Activated CD8-positive, alpha-beta memory T cell treated with anti-CD3 and anti-CD28 coated beads for 24 hours (primary cell): ENCODE measurements at regions not wholly inside any gene's neighbourhood (a gene's known extent, or its start where the extent isn't known, plus 50 kb on each side); places are given as distances from the start of the nearest gene placed in this dataset.

Source experiments
- DNase-seq: peaks from one replicate; pipeline ENCODE4 v3.0.0-alpha.2; 2020

GRCh38 chr15:60095711-60096110, 91.6 kb downstream of the FOXB1 start:
- DNase-seq: no peak

DNA sequence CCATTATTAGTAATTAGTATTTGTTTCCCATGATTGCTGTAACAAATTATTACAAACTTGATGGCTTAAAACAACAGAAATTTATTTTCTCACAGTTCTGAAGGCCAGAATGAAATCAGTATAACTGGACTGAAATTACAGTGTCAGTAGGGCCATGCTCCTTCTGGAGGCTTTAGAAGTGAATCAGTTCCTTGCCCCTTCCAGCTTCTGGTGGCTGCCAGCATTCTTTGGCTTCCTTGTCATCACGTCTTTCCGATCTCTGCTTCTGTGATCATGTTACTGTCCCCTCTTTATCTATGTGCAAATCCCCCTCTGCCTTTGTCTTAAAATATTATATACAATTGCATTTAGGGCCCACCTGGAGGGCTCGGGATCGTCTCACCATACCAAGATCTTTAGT, 92.0 kb downstream of the FOXB1 start:
- DNase-seq: no peak

DNA sequence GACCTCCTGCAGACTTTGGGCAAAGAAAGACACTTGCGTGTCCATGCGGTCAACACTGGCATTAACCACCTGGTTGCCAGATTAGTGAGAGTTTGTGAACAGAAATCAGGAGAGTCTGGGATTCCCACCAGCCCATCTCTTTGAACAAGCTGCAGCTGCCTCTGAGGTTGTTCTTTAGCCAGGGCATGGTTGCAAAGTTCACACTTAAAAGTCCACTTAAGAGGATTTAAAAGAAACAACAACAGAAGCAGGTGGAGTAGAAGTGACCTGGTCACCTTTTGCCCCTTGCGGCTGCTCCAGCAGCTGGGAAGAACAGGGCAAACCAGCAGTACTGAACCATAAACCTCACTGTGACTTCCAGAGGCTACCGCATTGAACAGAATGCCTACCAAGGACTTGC, 97.3 kb downstream of the FOXB1 start:
- DNase-seq: no peak

DNA sequence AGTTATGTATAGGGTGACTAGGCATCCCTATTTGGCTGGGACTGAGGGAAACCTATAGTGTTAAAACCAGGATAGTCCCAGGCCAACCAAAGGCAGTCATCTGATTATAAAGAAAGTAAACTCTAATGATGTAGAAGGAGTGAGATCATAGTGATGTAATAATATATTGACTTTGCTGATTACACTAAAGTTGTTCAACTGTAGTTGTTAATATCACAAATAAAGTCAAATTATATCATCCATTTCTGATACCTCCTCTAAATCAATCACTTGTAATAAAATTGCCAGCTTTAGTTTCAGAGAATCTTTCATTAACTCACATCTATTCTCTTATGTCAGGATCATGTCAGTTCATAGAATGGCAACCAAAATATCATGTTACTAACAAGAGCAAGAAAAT, 98.6 kb downstream of the FOXB1 start:
- no peak for DNase-seq

- no peak for DNase-seq
These were observed 106.8 kb downstream of the FOXB1 start for GRCh38 chr15:60110909-60111308.

- DNase-seq: no peak
These were observed 111.7 kb downstream of the FOXB1 start for GRCh38 chr15:60115579-60116380.

DNA sequence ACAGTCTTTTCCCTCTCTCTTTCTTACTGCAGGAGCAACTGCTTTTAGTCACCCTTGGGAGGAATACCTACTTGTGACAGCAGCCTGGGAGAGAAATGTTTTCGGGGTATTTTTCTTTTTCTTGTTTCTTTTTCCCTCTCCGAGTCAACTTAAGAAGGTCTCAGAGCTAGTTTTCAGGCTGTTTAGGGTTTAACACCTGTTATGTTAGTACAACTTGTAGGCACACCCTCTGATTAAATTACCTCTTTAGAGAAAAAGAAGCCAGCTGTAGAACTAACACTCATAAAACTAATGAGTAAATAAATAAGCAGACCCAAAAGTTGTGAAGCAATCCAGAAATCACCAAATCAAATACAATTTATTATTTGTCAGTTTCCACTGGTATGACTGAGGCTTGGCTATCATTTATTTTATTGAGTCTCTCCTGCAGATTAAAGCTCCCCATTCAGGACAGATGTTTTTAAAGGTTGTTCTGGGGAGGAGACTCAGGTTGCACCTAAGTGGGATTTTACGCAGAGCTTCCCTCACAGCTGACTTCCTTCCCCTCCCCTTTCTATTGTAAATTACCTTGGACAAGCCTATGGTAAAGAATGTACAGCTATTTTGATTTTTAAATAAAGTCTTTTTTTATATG, 112.5 kb downstream of the FOXB1 start:
- DNase-seq: no peak

- no peak for DNase-seq
These were observed 114.0 kb downstream of the FOXB1 start for GRCh38 chr15:60118146-60118545.

DNA sequence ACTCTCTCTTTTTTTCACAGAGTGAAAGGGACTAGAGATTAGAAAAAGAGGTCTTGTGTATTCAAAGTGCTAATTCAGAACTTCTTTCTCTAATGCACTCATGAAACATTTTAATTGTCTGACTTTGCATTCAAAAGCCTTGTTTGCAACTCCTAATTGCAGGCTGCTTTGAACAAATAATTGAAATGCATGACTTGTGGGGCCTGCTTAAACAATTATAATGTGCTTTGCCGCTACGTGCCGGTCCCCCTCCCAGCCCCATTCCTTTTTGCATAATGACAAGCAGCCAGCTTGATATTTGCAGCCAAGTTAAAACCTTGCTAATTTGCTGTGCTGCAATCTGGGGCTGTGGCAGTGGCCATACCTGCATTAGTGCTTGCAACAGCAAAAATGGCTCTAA, 114.5 kb downstream of the FOXB1 start:
- no peak for DNase-seq

- no peak for DNase-seq
These were observed 115.0 kb downstream of the FOXB1 start for GRCh38 chr15:60119101-60119500.

GRCh38 chr15:60120100-60120499, 116.0 kb downstream of the FOXB1 start:
- DNase-seq: no peak

DNA sequence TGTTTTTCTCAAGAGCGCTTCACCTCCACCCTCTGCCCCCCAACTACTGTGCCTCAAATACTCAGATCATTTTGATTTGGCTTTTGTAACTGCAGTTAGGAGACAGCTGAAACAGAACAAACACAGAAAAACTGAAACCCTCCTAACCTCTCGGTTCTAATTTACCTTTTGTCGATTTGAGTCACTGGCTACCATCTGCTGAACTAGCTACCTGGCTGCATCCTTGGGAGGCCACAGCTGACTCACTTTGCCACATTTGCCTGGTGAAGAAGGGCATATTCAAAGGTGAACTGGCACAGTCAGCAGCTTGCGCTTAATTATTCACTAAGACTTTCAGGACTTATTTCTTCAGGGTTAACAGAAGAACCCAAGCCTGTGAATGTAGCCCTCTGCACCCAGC, 117.7 kb downstream of the FOXB1 start:
- DNase-seq: no peak

DNA sequence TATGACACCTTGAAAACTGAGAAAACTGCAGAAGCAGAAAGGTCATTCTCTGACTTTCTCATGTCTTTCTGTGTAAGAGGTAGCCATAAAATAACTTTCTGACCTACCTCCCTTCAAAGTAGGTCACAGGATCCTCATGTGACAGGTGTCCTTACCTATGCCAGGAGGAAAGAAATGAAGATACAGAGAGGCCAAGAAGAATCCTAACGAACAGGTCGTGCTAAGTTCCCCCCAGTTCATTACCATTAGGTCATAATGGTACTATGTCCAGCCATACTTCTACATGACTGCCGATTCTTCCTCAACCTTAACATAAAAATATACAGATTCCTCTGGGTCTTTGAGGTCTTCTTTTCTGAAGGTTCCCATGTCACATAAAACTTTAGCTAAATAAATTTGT, 118.6 kb downstream of the FOXB1 start:
- DNase-seq: no peak

GRCh38 chr15:60124460-60125070, 120.5 kb downstream of the FOXB1 start:
- no peak for DNase-seq

GRCh38 chr15:60125334-60125733, 121.2 kb downstream of the FOXB1 start:
- DNase-seq: no peak

DNA sequence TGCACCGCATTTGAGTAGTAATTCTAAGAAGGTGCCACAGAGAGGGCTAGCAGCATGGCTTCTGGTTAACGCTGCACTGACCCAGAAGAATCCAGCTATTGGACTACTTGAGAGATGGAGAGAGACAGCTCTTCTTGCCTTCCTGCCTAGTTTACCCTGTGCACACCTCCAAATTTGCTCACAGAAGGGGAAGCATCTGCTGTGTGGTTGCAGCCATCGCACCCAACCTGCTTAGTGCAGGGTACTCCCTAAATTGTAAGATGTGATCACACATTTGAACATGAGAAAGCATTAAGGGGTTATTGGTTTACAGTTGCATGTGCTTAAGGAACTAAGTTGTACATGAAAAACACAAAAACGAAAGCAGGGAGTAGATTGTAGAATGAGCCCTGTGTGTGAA, 122.1 kb downstream of the FOXB1 start:
- DNase-seq: no peak

- DNase-seq: no peak
These were observed 122.5 kb downstream of the FOXB1 start for GRCh38 chr15:60126661-60127060.

- no peak for DNase-seq
These were observed 123.9 kb downstream of the FOXB1 start for GRCh38 chr15:60128000-60128376.

DNA sequence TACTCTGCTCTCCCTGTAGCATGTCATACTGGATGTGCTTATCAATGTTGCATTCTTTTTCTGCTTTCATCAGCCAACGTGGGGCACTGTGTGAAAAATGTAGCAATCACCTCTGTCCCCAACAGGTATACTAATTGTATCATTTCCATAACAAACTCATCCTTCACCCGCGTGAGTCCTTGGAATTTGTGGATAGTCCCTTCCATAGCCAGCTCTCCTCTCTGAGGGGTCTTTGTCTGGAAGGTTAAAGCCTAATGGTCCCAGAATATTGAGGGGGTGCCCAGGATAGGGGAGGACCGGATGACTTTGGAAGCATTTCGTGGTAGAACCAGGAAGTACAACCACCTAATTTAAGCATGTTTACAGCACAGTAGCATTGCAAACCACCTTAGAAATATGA, 124.6 kb downstream of the FOXB1 start:
- no peak for DNase-seq

GRCh38 chr15:60130398-60130797, 126.3 kb downstream of the FOXB1 start:
- no peak for DNase-seq

- no peak for DNase-seq
These were observed 126.7 kb downstream of the FOXB1 start for GRCh38 chr15:60130821-60131220.

DNA sequence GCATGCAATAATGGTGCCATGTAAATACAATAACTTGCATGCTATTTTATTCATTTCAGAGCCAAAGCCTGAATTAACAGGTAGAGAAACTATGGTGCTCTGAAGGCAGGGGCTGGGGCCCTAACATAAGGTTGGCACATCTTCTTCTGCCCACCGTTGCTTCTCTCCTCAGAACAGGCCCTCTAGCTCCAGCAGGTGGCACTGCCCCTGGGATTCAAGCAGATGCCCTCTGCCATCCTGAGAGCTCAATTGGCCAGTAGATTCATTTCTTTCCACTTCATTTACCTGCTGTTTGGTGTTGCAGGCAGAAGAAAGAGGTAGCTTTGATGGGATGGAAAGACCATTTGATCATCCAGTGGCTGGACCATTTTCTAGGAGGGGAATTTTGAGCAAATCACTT, 130.5 kb downstream of the FOXB1 start:
- no peak for DNase-seq

GRCh38 chr15:60135961-60136360, 131.8 kb downstream of the FOXB1 start:
- no peak for DNase-seq

- DNase-seq: no peak
These were observed 133.7 kb downstream of the FOXB1 start for GRCh38 chr15:60137711-60138396.
